RPMI7951 (cell line): ENCODE measurements at regions not wholly inside any gene's neighbourhood (a gene's known extent, or its start where the extent isn't known, plus 50 kb on each side); places are given as distances from the start of the nearest gene placed in this dataset.
"Not testable (repeated sequence)": the region's sequence is repeated elsewhere in the genome, so short reads cannot be mapped to it uniquely, and the experiment has no call there.

Experiments
- DNase-seq: peaks from one replicate; pipeline ENCODE4 v3.0.0-alpha.2; 2012; ENCODE audit warnings: low read depth

DNA sequence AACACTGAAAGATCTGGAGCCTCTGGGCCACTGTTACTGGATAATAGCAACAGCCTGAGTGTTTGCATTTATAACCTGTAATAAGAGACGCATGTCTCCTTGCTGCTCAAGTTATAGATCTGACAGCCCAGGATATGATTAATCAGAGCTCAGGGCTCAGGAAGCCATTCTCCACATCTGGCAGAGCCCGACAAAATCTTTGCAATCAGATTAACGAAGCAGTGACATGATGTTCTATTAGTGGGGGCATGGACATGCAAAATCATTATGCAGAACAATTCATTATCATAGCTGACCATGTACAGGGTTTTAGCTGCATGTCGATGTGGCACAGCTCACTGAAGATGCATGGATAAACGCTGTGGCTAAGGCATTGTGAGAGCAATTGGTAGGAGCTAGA lies 730.3 kb downstream of the ZNF385D start:
- DNase-seq, result no peak

DNA sequence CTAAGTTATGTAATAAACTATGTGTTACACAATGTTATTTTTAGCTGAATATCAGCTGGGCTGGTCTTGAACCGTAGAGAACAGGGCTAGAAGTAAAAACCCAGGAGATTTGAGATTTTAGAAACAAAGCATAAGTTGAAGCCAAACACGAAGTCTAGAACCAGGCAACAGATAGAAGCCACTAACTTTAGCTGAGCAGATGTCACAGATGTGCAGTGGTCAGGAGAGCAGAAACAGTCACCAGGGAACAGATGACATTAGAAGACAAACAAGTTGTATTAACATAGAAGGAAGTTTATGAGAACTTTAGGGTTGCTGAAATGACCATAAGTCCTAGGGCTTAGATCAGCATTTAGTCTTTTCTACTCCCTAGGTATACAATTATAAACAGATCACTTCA lies 731.0 kb downstream of the ZNF385D start:
- DNase-seq, result no peak

DNA sequence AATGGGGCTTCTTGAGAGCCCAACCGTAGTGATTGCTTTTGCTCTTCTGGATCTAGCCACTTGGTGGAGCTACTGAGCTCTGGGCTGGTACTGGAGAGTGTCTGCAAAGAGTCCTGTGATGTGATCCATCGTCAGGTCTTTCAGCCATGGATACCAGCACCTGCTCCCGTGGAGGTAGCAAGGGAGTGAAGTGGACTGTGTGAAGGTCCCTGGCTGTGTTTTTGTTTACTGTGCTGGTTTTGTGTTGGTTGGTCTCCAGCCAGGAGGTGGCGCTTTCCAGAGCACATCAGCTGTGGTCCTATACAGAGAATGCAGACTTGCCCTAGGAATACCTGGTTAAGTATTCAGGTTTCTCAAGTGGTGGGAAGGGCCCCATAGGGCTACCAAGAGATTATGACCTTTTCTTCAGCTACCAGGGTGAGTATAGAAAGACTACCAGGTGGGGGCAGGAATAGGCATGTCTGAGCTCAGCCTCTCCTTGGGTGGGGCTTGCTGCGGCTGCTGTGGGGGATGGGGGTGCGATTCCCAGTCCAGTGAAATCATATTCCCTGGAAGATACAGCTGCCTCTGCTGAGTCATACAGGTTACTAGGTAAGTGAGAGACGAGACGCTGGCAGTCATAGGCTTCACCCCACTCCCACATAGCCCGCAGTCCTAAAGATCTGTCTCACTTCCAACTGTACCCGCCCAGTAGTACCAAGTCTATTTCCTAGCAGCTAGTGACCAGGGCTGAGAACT lies 733.7 kb downstream of the ZNF385D start:
- no peak for DNase-seq

DNA sequence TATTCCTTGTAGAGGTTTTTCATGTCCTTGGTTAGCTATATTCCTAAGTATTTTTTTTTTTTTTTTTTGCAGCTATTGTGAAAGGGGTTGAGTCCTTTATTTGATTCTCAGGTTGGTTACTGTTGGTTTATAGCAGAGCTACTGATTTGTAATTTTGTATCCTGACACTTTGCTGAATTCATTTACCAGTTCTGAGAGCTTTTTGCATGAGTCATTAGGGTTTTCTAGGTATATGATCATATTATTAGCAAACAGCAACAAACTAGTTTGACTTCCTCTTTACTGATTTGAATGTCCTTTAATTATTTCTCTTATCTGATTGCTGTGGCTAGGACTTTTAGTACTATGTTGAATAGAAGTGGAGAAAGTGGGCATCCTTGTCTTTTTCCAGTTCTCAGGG lies 737.4 kb downstream of the ZNF385D start:
- DNase-seq, result no peak

DNA sequence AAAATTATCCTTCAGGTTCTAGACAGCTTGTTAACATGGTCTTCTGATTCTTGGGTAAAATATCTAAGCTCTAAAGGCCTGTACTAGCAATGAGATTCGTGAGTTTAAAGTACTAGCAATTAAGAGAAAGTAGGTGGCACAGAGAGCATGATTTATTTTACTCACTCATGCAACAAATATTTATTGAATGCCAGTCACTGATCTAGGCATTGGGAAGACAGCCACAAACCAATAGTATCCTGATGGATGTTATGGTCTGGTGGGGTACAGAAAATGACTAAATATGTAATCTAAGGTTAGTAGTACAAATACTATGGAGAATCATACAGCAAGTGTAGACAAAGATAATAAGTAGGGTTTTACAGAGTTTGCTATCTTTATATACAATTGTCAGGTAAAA lies 751.3 kb downstream of the ZNF385D start:
- no peak for DNase-seq

DNA sequence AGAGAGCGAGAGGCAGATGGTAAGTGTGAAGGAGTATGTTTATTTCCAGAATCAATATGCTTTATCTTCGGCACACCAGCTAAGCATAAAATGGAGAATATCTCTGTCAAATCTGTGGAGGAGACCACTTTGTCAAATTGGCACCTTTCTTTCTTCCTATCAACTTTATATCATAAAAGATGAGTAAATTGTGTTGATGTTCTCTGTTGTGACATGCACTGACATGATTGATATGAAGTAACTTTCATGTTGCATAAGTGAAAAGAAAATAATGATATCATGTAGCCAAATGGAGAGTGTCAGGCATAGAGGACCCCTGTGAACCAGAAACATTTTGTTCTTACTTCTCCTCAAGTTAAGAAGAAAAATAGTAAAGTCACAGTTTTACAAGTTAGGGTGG lies 753.8 kb downstream of the ZNF385D start:
- DNase-seq, result no peak

DNA sequence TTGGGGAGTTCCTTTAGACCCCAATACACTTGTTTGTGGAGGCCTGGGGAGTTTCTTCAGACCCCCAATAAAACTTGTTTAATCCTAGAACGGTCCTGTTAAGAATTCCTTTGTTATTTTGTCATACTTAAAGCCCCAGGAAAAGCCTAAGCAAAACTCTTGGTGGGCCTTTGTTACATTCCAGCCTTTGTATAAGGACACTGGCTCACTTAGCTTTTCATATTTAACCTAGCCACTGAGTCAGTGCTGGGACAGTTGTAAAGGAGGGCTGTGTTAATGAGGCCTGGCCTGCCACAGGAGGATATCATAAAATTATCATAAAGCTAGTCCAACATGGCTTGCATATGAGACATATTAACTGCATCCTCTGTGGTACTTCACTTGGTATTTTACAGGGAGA lies 760.1 kb downstream of the ZNF385D start:
- DNase-seq, result no peak

DNA sequence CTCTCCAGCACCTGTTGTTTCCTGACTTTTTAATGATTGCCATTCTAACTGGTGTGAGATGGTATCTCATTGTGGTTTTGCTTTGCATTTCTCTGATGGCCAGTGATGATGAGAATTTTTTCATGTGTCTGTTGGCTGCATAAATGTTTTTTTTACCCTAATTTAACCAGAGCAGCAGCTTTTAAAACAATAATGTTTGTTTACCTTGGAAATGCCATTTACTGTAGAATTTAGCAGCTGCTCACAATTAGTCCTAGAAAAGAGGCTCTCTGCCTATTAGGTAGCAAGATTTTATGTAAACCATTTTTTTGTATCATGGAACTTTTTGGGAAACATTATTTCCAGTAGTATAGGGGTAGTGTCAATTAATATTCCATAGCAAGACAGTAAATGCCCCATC lies 761.4 kb downstream of the ZNF385D start:
- DNase-seq, result not testable (repeated sequence)

DNA sequence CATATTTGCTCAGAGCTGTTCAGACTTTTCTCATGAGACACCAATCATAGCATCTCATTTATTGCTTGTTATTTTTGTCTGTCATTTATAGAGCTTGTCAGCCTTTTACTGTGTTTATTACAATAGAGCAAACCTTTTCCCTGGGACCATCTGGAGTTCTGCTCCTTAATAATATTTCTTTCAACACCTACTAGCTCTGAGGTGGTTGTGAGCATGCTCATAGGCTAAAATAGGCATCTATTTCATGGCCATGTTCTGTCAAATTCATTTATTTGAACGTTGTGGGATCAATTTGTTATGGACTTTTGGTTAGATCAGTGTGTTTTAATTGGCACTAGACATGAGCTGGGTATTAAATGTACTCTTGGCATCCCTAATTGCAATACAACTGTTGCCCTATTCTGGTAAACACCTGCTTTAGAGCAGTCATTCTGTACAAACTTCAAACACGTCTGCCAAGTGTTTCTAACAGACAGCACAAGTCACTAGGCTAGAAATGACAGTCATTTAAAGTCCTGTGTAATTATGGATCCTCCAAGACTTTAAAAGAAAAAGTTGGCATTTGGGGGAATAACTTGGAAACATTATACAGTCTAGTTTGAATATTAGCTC lies 766.3 kb downstream of the ZNF385D start:
- DNase-seq, result no peak

DNA sequence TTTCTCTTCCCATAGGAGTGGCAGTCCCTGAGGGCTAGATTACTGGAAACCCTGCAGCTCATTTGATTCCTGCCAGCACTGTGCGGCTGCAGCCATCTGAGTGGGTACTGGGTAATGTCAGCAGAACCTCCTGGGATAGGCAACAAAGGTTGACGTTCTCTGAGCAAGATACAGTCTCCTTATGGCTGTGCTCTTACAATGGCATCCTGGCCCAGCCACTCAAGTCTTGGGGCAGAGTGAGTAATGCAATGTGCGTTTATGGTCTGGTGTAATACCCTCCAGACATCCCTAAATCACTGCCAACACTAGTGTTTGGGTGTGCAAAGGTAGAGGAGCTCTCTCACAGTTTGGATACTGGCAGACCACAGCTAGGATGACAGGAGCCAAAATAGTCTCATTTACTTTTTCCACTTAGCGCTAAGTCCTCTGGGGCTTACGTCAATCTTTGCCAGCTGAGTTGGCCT lies 775.8 kb downstream of the ZNF385D start:
- no peak for DNase-seq

DNA sequence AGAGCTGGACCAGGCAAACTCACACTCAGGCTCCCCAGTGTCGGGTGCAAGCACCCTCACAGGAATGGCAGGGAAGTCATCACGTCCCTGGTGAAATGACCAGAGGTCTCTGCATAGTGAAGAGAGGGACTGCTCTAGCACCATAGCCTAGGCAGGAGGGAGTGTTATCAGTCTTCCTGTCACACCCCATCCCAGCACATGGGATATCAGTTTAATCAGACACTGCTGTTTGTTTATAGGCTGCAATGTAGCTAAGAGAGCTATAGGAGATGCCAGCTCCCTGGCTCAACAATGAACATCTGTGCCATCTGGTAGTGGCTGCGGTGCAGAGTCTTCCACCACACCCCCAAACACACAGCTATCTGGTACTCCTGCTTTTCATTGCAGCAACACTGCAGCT lies 776.6 kb downstream of the ZNF385D start:
- DNase-seq, result no peak

DNA sequence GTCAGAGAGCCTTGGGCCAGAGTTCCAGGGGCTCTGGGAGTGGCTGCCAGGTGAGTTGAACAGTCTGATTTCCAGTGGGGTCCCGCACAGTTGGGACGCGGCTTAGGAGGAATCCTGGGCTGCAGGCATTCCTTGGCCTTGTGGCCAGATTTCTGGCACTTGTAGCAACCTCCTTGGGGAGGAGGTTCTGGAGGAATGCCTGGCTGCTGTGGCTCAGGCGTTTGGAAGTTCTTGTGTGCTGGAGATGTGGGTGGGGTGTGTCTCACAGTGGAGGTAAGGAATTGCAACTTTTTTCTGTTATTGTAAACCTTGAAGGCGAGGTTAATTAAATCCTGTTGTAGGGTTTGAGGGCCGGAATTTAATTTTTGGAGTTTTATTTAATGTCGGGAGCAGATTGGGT lies 780.2 kb downstream of the ZNF385D start:
- not testable (repeated sequence) for DNase-seq

DNA sequence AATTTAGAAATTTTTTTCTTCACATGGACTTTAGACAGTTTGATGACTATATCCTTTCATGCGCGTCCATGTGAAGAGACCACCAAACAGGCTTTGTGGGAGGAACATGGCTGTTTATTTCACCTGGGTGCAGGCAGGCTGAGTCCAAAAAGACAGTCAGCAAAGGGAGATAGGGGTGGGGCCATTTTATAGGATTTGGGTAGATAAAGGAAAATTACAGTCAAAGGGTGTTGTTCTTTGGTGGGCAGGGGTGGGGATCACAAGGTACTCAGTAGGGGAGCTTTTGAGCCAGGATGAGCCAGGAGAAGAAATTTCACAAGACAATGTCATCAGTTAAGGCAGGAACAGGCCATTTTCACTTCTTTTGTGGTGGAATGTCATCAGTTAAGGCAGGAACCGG lies 781.5 kb upstream of the SGO1 start:
- DNase-seq, result not testable (repeated sequence)

DNA sequence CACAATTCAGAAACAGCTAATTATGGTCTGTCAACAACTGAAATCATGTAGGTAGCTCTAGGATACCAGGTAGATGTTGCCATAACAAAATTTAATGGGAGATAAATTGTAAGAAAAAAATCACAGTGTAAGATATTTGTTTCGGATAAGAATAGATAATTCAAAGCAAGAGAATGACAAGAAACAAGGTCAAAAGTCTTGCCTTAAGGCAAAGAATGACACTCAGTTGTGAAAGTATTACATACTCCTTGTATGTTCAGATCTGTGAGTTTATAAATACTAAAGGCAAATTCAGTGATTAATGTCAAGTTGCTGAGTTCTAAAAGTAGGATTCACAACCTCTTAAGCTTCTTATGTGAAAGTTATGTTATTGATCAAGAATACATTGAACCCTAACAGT lies 772.2 kb upstream of the SGO1 start:
- no peak for DNase-seq

DNA sequence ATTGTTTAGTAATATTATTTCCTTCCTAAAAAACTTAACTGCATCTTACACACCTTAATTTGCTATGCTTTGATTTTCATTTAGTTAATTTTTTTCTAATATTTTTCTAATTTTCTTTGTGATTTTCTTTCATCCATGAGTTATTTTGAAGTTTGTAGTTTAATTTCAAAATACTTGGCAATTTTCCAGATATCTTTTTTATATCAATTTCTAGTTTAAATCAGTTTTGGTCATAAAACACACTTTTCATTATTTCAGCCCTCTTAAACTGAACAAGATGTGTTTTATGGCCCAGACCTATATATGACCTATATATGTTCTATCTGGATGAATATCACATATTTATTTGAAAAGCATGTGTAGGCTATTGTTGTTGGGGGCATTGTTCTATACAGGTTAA lies 759.9 kb upstream of the SGO1 start:
- DNase-seq, result no peak

DNA sequence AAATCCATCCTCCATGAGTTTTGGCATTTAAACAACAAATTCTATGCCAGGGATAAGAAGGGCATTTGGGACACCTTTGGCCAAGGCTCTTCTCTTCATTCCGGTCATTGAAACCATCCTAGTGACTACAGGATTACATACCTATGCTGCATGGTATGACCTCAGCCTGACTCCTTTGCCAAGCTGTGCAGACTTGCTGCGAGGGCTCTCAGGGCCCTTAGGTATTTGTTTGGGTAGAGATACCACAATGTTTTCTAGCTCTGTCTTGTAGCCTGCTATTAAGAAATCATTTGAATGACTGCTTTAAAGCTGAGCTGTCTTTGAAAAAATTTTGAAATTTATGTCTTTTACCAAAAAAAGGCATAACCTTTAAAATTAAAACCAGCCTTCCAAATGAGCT lies 749.8 kb upstream of the SGO1 start:
- DNase-seq, result no peak

DNA sequence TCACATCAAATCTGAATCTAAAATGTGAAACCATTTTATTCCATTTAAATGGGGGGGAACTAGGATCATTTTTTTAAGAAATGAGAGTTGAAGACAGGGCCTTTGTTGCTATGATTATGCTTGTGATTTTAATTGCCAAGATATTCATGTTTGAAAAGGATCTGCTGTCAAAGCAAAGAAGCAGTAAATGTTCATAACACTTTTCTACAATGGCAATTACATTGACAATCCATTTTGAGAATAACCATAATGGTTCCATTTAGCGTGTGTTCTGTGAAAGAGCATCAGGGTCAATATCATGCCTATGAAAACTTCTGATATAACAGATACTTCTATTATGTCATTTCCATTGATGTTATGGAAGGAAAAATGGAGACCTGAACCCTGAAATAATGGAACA lies 745.8 kb upstream of the SGO1 start:
- DNase-seq, result no peak

DNA sequence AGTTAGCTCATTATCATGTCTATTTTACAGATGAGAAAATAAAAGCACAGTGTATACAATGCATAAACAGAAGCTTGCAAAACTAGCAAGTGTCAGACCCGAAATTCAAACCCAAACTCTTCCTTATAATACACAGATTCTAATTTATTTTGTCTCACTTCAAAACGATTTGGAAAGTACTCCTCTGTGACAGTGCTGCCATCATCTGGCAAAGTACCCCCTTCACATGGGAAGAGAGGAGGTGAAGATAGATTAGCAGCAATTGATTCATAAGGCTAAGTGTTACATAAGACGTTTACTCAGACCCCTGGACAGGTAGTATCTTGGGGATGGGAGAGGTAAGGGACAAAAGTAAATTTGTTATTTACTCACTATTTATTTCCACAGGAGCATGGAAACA lies 744.0 kb upstream of the SGO1 start:
- DNase-seq, result no peak

DNA sequence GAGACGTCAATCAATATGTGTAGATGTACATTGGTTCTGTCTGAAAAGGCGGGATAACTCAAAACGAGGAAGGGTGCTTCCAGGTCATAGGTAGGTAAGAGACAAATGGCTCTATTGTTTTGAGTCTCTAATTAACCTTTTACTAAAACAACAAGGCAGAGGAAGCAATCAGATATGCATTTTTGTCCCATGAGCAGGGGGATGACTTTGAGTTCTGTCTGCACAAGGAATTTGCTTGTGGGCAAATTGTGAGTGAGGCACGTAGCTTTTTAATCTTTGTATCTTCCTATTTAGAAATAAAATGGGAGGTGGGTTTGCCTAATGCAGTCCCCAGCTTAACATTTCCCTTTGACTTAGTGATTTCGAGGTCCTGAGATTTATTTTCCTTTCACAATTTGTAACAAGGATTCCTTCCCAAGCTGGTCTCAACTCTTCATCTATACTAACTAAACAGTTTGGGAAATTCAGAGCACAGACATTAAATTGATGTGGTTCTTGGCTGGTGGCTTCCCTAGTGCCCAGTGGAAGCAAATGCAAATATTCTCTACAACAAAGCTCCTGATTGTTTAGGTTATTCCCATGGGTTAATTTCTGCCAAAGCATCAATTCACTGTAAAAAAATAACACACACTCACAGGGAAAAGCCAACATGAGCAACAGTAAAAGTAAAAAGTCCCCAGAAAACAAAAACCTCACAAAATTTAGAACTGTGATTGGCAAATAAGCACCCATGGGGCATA lies 738.8 kb upstream of the SGO1 start:
- peak; percentile 14 for DNase-seq

DNA sequence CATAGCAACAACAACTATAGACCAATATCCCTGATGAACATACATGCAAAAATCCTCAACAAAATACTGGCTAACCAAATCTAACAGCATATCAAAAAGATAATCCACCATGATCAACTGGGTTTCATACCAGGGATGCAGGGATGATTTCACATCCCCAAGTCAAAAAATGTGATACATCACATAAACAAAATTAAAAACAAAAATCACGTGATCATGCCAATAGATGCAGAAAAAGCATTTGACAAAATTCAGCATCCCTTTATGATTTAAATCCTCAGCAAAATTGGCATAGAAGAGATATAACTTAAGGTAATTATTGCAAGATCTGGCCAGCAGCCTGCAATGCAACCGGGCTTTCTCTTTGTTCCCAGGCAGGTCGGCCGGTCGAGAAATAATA lies 735.1 kb upstream of the SGO1 start:
- not testable (repeated sequence) for DNase-seq

DNA sequence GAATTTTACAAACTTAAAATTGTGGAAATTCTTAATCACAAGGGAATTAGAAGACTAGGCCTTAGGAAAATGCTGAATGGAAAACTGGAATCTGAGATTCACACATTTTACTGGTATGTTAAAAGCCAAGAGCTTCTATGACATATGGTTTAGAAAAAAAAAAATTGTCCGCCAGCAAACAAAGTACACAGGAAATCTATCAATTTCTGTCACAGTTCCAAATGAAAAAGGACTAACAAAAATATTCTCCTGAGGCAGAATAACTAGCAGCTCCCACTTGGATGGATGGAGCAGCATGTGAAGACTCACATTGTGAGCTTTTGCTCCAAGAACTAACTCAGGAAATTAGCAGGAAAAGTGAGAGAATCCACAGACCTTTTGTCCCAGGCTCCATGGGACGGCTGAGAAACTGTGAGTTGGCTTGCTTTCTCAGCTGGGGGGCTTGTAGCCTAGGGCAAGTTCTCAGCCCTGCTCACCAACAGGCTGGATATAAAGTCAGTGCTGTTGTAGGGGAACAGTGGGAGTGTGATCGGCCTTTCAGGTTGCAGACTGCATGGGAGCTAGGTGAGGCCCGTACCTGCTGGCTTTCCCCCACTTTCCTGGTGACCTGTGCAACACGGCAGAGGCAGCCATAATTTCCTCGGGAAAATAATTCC lies 731.1 kb upstream of the SGO1 start:
- DNase-seq, result no peak

DNA sequence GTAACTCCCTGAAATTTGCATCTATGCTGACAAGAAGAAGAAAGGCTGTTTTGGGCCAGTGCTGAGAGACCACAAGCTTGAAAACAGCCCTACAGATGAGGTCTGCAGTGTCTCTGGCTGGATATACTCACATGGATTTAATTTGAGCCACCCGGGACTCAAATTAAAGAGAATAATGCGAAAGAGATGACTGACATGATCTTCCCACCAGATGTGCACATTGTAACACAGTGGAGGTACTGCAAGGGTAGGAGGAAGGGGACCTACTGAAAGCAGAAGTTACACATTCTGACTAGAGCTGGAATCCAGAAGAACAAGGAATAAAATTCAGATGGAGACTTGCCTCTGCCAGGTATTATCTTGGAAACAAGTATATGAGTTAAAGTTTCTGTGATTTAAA lies 728.3 kb upstream of the SGO1 start:
- no peak for DNase-seq

DNA sequence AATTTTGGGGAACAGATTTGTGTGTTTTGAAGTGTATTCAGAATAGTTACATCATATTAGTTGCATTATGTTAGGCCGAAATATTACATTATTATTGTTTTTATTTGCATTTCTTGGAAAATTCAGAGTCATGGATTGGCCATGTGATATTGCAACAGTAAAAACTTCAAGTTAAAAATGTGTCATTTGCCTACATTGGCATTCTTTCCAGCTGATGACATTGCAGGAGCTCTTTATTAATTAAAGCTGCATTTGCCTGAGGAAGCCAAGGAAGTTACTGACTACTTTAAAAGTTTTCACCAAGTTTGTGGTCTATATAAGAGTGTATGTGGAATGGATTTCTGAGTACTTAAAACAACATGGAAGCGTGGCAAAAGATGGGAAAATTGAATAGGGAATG lies 726.4 kb upstream of the SGO1 start:
- DNase-seq, result no peak
